WTC11 (cell line): ENCODE measurements at regions not wholly inside any gene's neighbourhood (a gene's known extent, or its start where the extent isn't known, plus 50 kb on each side); places are given as distances from the start of the nearest gene placed in this dataset.
A peak's percentile ranks its signal among the peaks of the same experiment; 100 is the strongest.

Experiments used
- ATAC-seq: fragments of 200-7000 bp; cut with Tn5 transposase; 2 replicates; pipeline ENCODE4 v1.10.0; 2021; ENCODE audit warnings: mild to moderate bottlenecking, moderate library complexity
- CTCF ChIA-PET: fragments of 300-600 bp; sonication (Branson Sonifier 250); formaldehyde crosslinking; loops from one replicate; lab custom pipeline; 2021; ENCODE audit warnings: antibody characterized with exemption; lab: Charles Lee
- POLR2A ChIA-PET: fragments of 350-600 bp; sonication (Branson Sonifier 250); formaldehyde crosslinking; loops from one replicate; lab custom pipeline; 2021; ENCODE audit warnings: antibody characterized with exemption; lab: Charles Lee
- DNase-seq: peaks from one replicate; pipeline ENCODE4 v3.0.0; 2021; ENCODE audit warnings: low spot score
- H3K27ac Mint-ChIP-seq: 2 replicates; pipeline ENCODE4 v1.8.0; 2021; ENCODE audit warnings: mixed read lengths
- H3K27me3 Mint-ChIP-seq: 2 replicates; pipeline ENCODE4 v1.8.0; 2021; ENCODE audit warnings: low read depth, mild to moderate bottlenecking, moderate library complexity, mixed read lengths
- H3K36me3 Mint-ChIP-seq: 2 replicates; pipeline ENCODE4 v1.8.0; 2021; ENCODE audit warnings: mixed read lengths
- H3K4me1 Mint-ChIP-seq: 2 replicates; pipeline ENCODE4 v1.8.0; 2022; ENCODE audit warnings: mixed read lengths
- H3K4me3 Mint-ChIP-seq: 2 replicates; pipeline ENCODE4 v1.8.0; 2021; ENCODE audit warnings: mild to moderate bottlenecking, moderate library complexity, mixed read lengths
- H3K9me3 Mint-ChIP-seq: 2 replicates; pipeline ENCODE4 v1.8.0; 2021; ENCODE audit warnings: mixed read lengths
- CREB1 ChIP-seq: sonication (generic); formaldehyde crosslinking; IDR thresholded peaks from 2 replicates; pipeline ENCODE4 v1.8.0; 2023; ENCODE audit warnings: mild to moderate bottlenecking, missing genetic modification reagents
- ELF4 ChIP-seq: sonication (generic); formaldehyde crosslinking; IDR thresholded peaks from 2 replicates; pipeline ENCODE4 v1.8.1; 2022; ENCODE audit warnings: low read depth, mild to moderate bottlenecking, moderate library complexity, missing genetic modification reagents
- GRHL2 ChIP-seq: fragments of 250-450 bp; sonication (Bioruptor Pico); IDR thresholded peaks from 2 replicates; pipeline ENCODE4 v1.8.0; 2022; ENCODE audit warnings: mild to moderate bottlenecking, moderate library complexity; ENCODE audit not compliant: insufficient replicate concordance, severe bottlenecking
- IRF2 ChIP-seq: sonication (generic); formaldehyde crosslinking; IDR thresholded peaks from 2 replicates; pipeline ENCODE4 v1.8.0; 2022; ENCODE audit warnings: low read depth, missing genetic modification reagents, borderline replicate concordance
- MYBL2 ChIP-seq: sonication (generic); formaldehyde crosslinking; IDR thresholded peaks from 2 replicates; pipeline ENCODE4 v1.8.1; 2023; ENCODE audit warnings: mild to moderate bottlenecking, moderate library complexity, missing genetic modification reagents
- NFYB ChIP-seq: sonication (generic); formaldehyde crosslinking; conservative IDR thresholded peaks from 2 replicates; pipeline ENCODE4 v1.8.0; 2022; ENCODE audit warnings: low read depth, missing genetic modification reagents
- PRRX2 ChIP-seq: fragments of 250-450 bp; sonication (Bioruptor Pico); IDR thresholded peaks from 2 replicates; pipeline ENCODE4 v1.8.0; 2021; ENCODE audit warnings: mild to moderate bottlenecking
- ZNF416 ChIP-seq: fragments of 250-450 bp; sonication (Bioruptor Pico); IDR thresholded peaks from 2 replicates; pipeline ENCODE4 v1.9.0; 2021; ENCODE audit warnings: mild to moderate bottlenecking, inconsistent platforms
- ZNF423 ChIP-seq: fragments of 250-450 bp; sonication (Bioruptor Pico); IDR thresholded peaks from 2 replicates; pipeline ENCODE4 v2.1.2; 2022; ENCODE audit warnings: mild to moderate bottlenecking, moderate library complexity
- TF ChIP-seq, protein P1 (sequence below): sonication (generic); formaldehyde crosslinking; conservative IDR thresholded peaks from 2 replicates; pipeline ENCODE4 v1.8.1; 2023; ENCODE audit warnings: mild to moderate bottlenecking, low read depth, missing genetic modification reagents, moderate library complexity
- TF ChIP-seq, protein P2 (sequence below): sonication (generic); formaldehyde crosslinking; IDR thresholded peaks from 2 replicates; pipeline ENCODE4 v1.8.0; 2022; ENCODE audit warnings: missing genetic modification reagents
- TF ChIP-seq, protein P3 (sequence below): sonication (generic); formaldehyde crosslinking; IDR thresholded peaks from 2 replicates; pipeline ENCODE4 v1.8.0; 2022; ENCODE audit warnings: mild to moderate bottlenecking, missing genetic modification reagents
- TF ChIP-seq, protein P4 (sequence below): sonication (generic); formaldehyde crosslinking; conservative IDR thresholded peaks from 2 replicates; pipeline ENCODE4 v1.8.1; 2022; ENCODE audit warnings: mild to moderate bottlenecking, missing genetic modification reagents
- TF ChIP-seq, protein P5 (sequence below): sonication (generic); formaldehyde crosslinking; IDR thresholded peaks from 2 replicates; pipeline ENCODE4 v1.8.1; 2022; ENCODE audit warnings: low read depth, missing genetic modification reagents, borderline replicate concordance
- TF ChIP-seq, protein P6 (sequence below): sonication (generic); formaldehyde crosslinking; IDR thresholded peaks from 2 replicates; pipeline ENCODE4 v1.8.1; 2023; ENCODE audit warnings: mild to moderate bottlenecking, missing genetic modification reagents
- TF ChIP-seq, protein P7 (sequence below): sonication (generic); formaldehyde crosslinking; IDR thresholded peaks from 2 replicates; pipeline ENCODE4 v1.8.1; 2023; ENCODE audit warnings: mild to moderate bottlenecking, missing genetic modification reagents, moderate library complexity
- TF ChIP-seq, protein P8 (sequence below): sonication (generic); formaldehyde crosslinking; IDR thresholded peaks from 2 replicates; pipeline ENCODE4 v1.8.1; 2022; ENCODE audit warnings: missing genetic modification reagents, borderline replicate concordance
- TF ChIP-seq, protein P9 (sequence below): sonication (generic); formaldehyde crosslinking; IDR thresholded peaks from 2 replicates; pipeline ENCODE4 v1.8.0; 2022; ENCODE audit warnings: mild to moderate bottlenecking, missing genetic modification reagents
- TF ChIP-seq, protein P10 (sequence below): sonication (generic); formaldehyde crosslinking; IDR thresholded peaks from 2 replicates; pipeline ENCODE4 v1.8.0; 2022; ENCODE audit warnings: mild to moderate bottlenecking, missing genetic modification reagents

DNA sequence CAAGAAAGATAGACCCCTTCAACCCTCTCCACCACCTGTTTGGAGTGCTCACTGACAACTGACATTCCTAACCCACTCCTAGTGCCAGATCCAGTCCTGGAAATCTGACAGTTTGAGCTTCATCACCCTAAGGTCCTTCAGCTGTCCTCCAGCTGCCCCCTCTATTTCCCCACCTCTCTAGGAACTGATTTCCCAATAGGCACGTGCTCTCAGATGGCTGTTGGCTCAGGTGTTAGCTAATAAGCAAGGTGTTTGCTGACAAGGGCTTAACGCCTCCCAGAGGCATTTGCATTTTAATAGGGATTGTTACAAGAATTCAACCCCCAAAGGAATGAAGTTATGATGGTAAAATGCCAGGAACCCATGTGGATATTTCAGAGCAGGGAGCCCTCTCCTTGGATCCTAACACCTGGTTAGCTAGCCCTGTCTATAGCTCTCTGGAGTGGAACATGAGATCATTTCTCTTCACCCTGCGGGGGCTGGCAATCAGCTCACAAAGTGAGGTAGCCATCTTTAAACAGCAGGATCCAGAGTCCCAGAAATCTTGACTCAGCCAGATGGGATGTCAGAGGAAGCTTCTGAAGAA lies 348.5 kb upstream of the SFRP2 start (continued):
- TF ChIP-seq, protein P1, sequence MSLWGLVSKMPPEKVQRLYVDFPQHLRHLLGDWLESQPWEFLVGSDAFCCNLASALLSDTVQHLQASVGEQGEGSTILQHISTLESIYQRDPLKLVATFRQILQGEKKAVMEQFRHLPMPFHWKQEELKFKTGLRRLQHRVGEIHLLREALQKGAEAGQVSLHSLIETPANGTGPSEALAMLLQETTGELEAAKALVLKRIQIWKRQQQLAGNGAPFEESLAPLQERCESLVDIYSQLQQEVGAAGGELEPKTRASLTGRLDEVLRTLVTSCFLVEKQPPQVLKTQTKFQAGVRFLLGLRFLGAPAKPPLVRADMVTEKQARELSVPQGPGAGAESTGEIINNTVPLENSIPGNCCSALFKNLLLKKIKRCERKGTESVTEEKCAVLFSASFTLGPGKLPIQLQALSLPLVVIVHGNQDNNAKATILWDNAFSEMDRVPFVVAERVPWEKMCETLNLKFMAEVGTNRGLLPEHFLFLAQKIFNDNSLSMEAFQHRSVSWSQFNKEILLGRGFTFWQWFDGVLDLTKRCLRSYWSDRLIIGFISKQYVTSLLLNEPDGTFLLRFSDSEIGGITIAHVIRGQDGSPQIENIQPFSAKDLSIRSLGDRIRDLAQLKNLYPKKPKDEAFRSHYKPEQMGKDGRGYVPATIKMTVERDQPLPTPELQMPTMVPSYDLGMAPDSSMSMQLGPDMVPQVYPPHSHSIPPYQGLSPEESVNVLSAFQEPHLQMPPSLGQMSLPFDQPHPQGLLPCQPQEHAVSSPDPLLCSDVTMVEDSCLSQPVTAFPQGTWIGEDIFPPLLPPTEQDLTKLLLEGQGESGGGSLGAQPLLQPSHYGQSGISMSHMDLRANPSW (CRISPR knock-in tag): no peak
- TF ChIP-seq PRRX2 (CRISPR knock-in tag): no peak
- TF ChIP-seq ZNF423 (CRISPR knock-in tag): peak; percentile 12; the same call in 1 of the 2 replicates
- TF ChIP-seq, protein P2, sequence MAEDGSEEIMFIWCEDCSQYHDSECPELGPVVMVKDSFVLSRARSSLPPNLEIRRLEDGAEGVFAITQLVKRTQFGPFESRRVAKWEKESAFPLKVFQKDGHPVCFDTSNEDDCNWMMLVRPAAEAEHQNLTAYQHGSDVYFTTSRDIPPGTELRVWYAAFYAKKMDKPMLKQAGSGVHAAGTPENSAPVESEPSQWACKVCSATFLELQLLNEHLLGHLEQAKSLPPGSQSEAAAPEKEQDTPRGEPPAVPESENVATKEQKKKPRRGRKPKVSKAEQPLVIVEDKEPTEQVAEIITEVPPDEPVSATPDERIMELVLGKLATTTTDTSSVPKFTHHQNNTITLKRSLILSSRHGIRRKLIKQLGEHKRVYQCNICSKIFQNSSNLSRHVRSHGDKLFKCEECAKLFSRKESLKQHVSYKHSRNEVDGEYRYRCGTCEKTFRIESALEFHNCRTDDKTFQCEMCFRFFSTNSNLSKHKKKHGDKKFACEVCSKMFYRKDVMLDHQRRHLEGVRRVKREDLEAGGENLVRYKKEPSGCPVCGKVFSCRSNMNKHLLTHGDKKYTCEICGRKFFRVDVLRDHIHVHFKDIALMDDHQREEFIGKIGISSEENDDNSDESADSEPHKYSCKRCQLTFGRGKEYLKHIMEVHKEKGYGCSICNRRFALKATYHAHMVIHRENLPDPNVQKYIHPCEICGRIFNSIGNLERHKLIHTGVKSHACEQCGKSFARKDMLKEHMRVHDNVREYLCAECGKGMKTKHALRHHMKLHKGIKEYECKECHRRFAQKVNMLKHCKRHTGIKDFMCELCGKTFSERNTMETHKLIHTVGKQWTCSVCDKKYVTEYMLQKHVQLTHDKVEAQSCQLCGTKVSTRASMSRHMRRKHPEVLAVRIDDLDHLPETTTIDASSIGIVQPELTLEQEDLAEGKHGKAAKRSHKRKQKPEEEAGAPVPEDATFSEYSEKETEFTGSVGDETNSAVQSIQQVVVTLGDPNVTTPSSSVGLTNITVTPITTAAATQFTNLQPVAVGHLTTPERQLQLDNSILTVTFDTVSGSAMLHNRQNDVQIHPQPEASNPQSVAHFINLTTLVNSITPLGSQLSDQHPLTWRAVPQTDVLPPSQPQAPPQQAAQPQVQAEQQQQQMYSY (CRISPR knock-in tag): no peak
- TF ChIP-seq, protein P3, sequence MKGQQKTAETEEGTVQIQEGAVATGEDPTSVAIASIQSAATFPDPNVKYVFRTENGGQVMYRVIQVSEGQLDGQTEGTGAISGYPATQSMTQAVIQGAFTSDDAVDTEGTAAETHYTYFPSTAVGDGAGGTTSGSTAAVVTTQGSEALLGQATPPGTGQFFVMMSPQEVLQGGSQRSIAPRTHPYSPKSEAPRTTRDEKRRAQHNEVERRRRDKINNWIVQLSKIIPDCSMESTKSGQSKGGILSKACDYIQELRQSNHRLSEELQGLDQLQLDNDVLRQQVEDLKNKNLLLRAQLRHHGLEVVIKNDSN: peak; percentile 58; the same call in 1 of the 2 replicates
- TF ChIP-seq MYBL2 (CRISPR knock-in tag): 0 out of 2 replicates have a peak, but pooled peaks have one; percentile 30
- TF ChIP-seq GRHL2 (CRISPR knock-in tag): no peak
- no peak for TF ChIP-seq ELF4 (CRISPR knock-in tag)

DNA sequence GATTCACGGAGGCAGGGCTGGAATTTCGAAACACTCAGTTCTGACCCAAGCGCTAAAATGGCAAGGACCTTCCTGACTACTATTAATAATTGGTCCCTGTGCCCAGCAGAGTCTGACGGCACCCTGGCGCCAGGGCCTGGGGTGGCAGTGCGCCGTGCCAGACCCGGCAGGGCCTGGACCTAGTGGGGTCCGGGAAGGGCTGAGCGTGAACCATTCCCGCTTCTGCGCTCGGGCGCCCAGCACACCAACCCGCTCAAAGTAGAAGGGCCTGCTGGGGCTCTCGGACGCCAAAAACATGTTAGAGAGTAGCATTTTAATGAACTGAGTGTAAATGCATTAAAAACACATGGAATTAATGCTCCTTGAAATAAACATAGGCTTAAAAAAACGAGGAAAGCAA lies 346.7 kb upstream of the SFRP2 start:
- POLR2A ChIA-PET: no interaction called here

More for the DNA sequence above, 346.7 kb upstream of the SFRP2 start:
- no peak overlapping the region for H3K4me3 Mint-ChIP-seq
- peaks cover 29% of the 10 kb centered on the region for H3K4me1 Mint-ChIP-seq
- CTCF ChIA-PET: no interaction called here
- TF ChIP-seq GRHL2 (CRISPR knock-in tag) (no peak), ELF4 (CRISPR knock-in tag) (no peak), CREB1 (CRISPR knock-in tag) (no peak), ZNF416 (CRISPR knock-in tag) (no peak), NFYB (CRISPR knock-in tag) (no peak), IRF2 (no peak)
- TF ChIP-seq, protein P4, sequence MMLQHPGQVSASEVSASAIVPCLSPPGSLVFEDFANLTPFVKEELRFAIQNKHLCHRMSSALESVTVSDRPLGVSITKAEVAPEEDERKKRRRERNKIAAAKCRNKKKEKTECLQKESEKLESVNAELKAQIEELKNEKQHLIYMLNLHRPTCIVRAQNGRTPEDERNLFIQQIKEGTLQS (CRISPR knock-in tag): no peak
- TF ChIP-seq, protein P5, sequence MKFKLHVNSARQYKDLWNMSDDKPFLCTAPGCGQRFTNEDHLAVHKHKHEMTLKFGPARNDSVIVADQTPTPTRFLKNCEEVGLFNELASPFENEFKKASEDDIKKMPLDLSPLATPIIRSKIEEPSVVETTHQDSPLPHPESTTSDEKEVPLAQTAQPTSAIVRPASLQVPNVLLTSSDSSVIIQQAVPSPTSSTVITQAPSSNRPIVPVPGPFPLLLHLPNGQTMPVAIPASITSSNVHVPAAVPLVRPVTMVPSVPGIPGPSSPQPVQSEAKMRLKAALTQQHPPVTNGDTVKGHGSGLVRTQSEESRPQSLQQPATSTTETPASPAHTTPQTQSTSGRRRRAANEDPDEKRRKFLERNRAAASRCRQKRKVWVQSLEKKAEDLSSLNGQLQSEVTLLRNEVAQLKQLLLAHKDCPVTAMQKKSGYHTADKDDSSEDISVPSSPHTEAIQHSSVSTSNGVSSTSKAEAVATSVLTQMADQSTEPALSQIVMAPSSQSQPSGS (CRISPR knock-in tag): no peak
- TF ChIP-seq, protein P6, sequence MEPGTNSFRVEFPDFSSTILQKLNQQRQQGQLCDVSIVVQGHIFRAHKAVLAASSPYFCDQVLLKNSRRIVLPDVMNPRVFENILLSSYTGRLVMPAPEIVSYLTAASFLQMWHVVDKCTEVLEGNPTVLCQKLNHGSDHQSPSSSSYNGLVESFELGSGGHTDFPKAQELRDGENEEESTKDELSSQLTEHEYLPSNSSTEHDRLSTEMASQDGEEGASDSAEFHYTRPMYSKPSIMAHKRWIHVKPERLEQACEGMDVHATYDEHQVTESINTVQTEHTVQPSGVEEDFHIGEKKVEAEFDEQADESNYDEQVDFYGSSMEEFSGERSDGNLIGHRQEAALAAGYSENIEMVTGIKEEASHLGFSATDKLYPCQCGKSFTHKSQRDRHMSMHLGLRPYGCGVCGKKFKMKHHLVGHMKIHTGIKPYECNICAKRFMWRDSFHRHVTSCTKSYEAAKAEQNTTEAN (CRISPR knock-in tag): no peak
- TF ChIP-seq, protein P7, sequence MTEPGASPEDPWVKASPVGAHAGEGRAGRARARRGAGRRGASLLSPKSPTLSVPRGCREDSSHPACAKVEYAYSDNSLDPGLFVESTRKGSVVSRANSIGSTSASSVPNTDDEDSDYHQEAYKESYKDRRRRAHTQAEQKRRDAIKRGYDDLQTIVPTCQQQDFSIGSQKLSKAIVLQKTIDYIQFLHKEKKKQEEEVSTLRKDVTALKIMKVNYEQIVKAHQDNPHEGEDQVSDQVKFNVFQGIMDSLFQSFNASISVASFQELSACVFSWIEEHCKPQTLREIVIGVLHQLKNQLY (CRISPR knock-in tag): no peak
- TF ChIP-seq, protein P8, sequence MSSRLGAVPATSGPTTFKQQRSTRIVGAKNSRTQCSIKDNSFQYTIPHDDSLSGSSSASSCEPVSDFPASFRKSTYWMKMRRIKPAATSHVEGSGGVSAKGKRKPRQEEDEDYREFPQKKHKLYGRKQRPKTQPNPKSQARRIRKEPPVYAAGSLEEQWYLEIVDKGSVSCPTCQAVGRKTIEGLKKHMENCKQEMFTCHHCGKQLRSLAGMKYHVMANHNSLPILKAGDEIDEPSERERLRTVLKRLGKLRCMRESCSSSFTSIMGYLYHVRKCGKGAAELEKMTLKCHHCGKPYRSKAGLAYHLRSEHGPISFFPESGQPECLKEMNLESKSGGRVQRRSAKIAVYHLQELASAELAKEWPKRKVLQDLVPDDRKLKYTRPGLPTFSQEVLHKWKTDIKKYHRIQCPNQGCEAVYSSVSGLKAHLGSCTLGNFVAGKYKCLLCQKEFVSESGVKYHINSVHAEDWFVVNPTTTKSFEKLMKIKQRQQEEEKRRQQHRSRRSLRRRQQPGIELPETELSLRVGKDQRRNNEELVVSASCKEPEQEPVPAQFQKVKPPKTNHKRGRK: no peak
- TF ChIP-seq, protein P9, sequence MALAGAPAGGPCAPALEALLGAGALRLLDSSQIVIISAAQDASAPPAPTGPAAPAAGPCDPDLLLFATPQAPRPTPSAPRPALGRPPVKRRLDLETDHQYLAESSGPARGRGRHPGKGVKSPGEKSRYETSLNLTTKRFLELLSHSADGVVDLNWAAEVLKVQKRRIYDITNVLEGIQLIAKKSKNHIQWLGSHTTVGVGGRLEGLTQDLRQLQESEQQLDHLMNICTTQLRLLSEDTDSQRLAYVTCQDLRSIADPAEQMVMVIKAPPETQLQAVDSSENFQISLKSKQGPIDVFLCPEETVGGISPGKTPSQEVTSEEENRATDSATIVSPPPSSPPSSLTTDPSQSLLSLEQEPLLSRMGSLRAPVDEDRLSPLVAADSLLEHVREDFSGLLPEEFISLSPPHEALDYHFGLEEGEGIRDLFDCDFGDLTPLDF (CRISPR knock-in tag): no peak
- TF ChIP-seq, protein P10, sequence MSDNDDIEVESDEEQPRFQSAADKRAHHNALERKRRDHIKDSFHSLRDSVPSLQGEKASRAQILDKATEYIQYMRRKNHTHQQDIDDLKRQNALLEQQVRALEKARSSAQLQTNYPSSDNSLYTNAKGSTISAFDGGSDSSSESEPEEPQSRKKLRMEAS (CRISPR knock-in tag): no peak
- peaks cover 14% of the 10 kb centered on the region for H3K9me3 Mint-ChIP-seq
- peaks cover 5% of the 10 kb centered on the region; the same call in 1 of the 2 replicates for H3K27me3 Mint-ChIP-seq
- DNase-seq (no peak), ATAC-seq (no peak)
- no peak overlapping the region for H3K27ac Mint-ChIP-seq
- no peaks in the 10 kb centered on the region for H3K36me3 Mint-ChIP-seq
